ENCODE measurements at regions not wholly inside any gene's neighbourhood (a gene's known extent, or its start where the extent isn't known, plus 50 kb on each side); places are given as distances from the start of the nearest gene placed in this dataset.

DNA sequence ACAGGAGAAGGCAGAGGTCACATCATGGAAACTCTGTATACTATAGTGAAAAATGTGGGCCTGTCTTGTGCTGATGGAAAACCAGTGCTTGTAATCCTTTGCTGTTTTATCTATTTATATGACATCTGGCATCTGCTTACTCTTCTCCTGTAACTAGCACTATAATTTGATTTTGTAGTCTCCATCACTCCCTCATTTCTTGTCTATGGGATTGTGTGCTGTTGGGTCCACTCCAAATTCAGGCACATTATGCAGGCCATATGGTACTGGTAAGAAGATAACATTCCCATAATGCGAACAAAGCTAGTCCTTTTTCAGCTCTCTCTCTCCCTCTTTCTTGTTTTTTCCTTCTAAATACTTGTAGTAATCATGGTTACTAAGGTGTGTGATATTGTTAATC lies 581.2 kb upstream of the IGFBP7 start:
- 98 to 100% methylated on average over 1 of the region's 1 CpG for WGBS, 2 donors
- no peak overlapping the region for H3K9ac ChIP-seq (ENCODE audit: insufficient read depth in 1 of 2, low read length in 2 of 2)
- no peak for ATAC-seq (ENCODE audit: insufficient read depth, low FRiP score)
- TF ChIP-seq, protein P1, sequence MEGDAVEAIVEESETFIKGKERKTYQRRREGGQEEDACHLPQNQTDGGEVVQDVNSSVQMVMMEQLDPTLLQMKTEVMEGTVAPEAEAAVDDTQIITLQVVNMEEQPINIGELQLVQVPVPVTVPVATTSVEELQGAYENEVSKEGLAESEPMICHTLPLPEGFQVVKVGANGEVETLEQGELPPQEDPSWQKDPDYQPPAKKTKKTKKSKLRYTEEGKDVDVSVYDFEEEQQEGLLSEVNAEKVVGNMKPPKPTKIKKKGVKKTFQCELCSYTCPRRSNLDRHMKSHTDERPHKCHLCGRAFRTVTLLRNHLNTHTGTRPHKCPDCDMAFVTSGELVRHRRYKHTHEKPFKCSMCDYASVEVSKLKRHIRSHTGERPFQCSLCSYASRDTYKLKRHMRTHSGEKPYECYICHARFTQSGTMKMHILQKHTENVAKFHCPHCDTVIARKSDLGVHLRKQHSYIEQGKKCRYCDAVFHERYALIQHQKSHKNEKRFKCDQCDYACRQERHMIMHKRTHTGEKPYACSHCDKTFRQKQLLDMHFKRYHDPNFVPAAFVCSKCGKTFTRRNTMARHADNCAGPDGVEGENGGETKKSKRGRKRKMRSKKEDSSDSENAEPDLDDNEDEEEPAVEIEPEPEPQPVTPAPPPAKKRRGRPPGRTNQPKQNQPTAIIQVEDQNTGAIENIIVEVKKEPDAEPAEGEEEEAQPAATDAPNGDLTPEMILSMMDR (IDR thresholded peaks at IDR 0.05; ENCODE audit: control extremely low read depth, extremely low read depth): no peak
- DNase-seq: no peak
- no peak overlapping the region for H3K27ac ChIP-seq (ENCODE audit: low read depth in 1 of 2, low read length in 1 of 2)
- H3K9me3 ChIP-seq (ENCODE audit: control insufficient read depth in 4 of 4, insufficient read depth in 3 of 4, low read length in 3 of 4): peaks cover 0 to 5% (median 3%) of the 10 kb centered on the region in 4 donors
- H3K36me3 ChIP-seq (ENCODE audit: control insufficient read depth in 4 of 4, insufficient read depth in 4 of 4, low read length in 4 of 4): no peaks in the 10 kb centered on the region
- H3K27me3 ChIP-seq (ENCODE audit: control insufficient read depth in 3 of 3, insufficient read depth in 3 of 3, low read length in 2 of 3): no peaks in the 10 kb centered on the region
- H3K4me3 ChIP-seq: no peak overlapping the region
- H3K4me1 ChIP-seq (ENCODE audit: control insufficient read depth in 5 of 5, insufficient read depth in 5 of 5, low read length in 5 of 5): no peaks in the 10 kb centered on the region

DNA sequence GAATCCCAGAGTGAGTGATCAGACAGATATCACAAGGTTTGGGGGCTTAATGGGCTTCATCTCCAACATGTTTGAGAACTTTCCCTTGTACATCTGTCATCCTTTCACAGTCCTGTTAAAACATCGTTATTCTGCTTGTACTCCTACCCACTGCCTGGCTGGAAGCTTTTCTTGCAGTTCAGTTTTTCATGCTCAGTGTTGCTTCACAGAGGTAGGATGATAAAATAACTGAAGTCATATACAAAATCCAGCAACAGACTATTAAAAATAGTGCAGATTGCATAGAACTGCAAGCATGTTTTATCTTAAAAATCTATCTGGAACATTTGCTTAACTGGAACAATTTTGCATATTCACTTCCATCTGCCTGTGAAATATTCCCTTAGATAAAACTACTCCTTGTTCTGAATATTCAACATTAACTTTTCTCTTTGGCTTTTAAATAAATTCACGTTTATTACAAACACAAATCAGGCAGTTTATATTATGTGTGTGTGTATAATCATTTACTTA lies 579.6 kb upstream of the IGFBP7 start:
- Histone ChIP-seq H3K27me3 (ENCODE audit: control insufficient read depth in 3 of 3, insufficient read depth in 3 of 3, low read length in 2 of 3) (no peaks in the 10 kb centered on the region), H3K9ac (ENCODE audit: insufficient read depth in 1 of 2, low read length in 2 of 2) (no peak overlapping the region), H3K4me1 (ENCODE audit: control insufficient read depth in 5 of 5, insufficient read depth in 5 of 5, low read length in 5 of 5) (no peaks in the 10 kb centered on the region), H3K36me3 (ENCODE audit: control insufficient read depth in 4 of 4, insufficient read depth in 4 of 4, low read length in 4 of 4) (no peaks in the 10 kb centered on the region), H3K4me3 (no peak overlapping the region), H3K9me3 (ENCODE audit: control insufficient read depth in 4 of 4, insufficient read depth in 3 of 4, low read length in 3 of 4) (peaks cover 0 to 5% (median 3%) of the 10 kb centered on the region in 4 donors), H3K27ac (ENCODE audit: low read depth in 1 of 2, low read length in 1 of 2) (no peak overlapping the region)
- ATAC-seq (ENCODE audit: insufficient read depth, low FRiP score) (no peak), DNase-seq (no peak)
- TF ChIP-seq, protein P1 (IDR thresholded peaks at IDR 0.05; ENCODE audit: control extremely low read depth, extremely low read depth): no peak
- 58 to 71% methylated on average over 2 of the region's 2 CpGs for WGBS, 2 donors

DNA sequence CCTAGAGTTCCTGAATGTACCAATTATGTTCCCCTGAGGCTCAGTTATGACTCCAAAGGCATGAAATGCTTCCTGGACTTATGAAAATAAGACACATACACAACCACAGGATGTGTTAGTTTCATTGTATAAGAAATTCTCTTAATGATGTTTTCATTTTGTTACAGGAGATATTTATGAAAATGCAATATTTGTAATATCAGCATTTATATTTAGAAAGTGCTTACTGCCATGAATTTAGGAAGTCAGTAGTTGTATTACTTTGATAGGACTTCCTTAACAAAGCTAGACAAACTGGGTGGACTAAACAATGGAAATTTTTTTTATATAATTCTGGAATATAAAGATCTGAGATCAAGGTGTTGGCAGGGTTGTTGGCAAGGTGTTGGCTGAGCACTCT lies 572.1 kb upstream of the IGFBP7 start:
- Histone ChIP-seq H3K36me3 (ENCODE audit: control insufficient read depth in 4 of 4, insufficient read depth in 4 of 4, low read length in 4 of 4) (no peaks in the 10 kb centered on the region), H3K9ac (ENCODE audit: insufficient read depth in 1 of 2, low read length in 2 of 2) (no peak overlapping the region), H3K4me3 (no peak overlapping the region), H3K27ac (ENCODE audit: low read depth in 1 of 2, low read length in 1 of 2) (no peak overlapping the region), H3K27me3 (ENCODE audit: control insufficient read depth in 3 of 3, insufficient read depth in 3 of 3, low read length in 2 of 3) (no peaks in the 10 kb centered on the region), H3K4me1 (ENCODE audit: control insufficient read depth in 5 of 5, insufficient read depth in 5 of 5, low read length in 5 of 5) (no peaks in the 10 kb centered on the region), H3K9me3 (ENCODE audit: control insufficient read depth in 4 of 4, insufficient read depth in 3 of 4, low read length in 3 of 4) (no peaks in the 10 kb centered on the region)
- DNase-seq: no peak
- no peak for ATAC-seq (ENCODE audit: insufficient read depth, low FRiP score)
- TF ChIP-seq, protein P1 (IDR thresholded peaks at IDR 0.05; ENCODE audit: control extremely low read depth, extremely low read depth): no peak

DNA sequence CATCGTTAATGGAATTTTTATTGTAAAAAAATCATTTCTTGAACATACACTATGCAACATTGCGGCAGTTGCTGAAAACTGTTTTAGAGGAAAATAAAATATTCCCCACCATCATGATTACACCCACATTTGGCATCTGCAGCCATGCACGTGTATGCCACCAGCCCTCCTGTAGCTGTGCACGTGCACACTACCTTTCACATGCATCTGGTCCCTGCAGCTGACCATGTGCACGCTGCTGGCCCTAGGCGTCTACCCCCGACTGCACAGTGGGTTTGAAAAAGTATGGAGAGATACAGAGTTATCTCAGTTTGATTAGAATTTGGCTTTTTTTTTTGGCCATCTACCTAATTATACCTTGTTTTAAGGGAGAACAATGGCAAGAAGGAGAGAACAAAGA lies 569.8 kb upstream of the IGFBP7 start:
- Histone ChIP-seq H3K9ac (ENCODE audit: insufficient read depth in 1 of 2, low read length in 2 of 2) (no peak overlapping the region), H3K4me3 (no peak overlapping the region), H3K4me1 (ENCODE audit: control insufficient read depth in 5 of 5, insufficient read depth in 5 of 5, low read length in 5 of 5) (no peaks in the 10 kb centered on the region), H3K36me3 (ENCODE audit: control insufficient read depth in 4 of 4, insufficient read depth in 4 of 4, low read length in 4 of 4) (no peaks in the 10 kb centered on the region), H3K9me3 (ENCODE audit: control insufficient read depth in 4 of 4, insufficient read depth in 3 of 4, low read length in 3 of 4) (no peaks in the 10 kb centered on the region), H3K27ac (ENCODE audit: low read depth in 1 of 2, low read length in 1 of 2) (no peak overlapping the region), H3K27me3 (ENCODE audit: control insufficient read depth in 3 of 3, insufficient read depth in 3 of 3, low read length in 2 of 3) (no peaks in the 10 kb centered on the region)
- 77 to 82% methylated on average over 7 of the region's 7 CpGs for WGBS, 2 donors
- no peak for DNase-seq
- TF ChIP-seq, protein P1 (IDR thresholded peaks at IDR 0.05; ENCODE audit: control extremely low read depth, extremely low read depth): no peak
- ATAC-seq (ENCODE audit: insufficient read depth, low FRiP score): no peak
